Cardiac muscle cell (in vitro differentiated cells and primary cell): ENCODE measurements at regions not wholly inside any gene's neighbourhood (a gene's known extent, or its start where the extent isn't known, plus 50 kb on each side); places are given as distances from the start of the nearest gene placed in this dataset.
"Not testable (repeated sequence)": the region's sequence is repeated elsewhere in the genome, so short reads cannot be mapped to it uniquely, and the experiment has no call there.

Experiments used
- DNase-seq, 2 donors: peaks; one replicate each; pipeline versions ENCODE4 v3.0.0 to v3.0.0-alpha.2; 2010 to 2017; ENCODE audit warnings: low read depth in 1 of 2, low spot score in 1 of 2
- H3K27ac ChIP-seq: fragments of 200-600 bp; sonication (generic); 2 replicates; pipeline ENCODE4 v1.5.1; 2016
- H3K27me3 ChIP-seq: fragments of 200-600 bp; sonication (generic); 2 replicates; pipeline ENCODE4 v1.6.0; 2016; ENCODE audit warnings: control low read depth
- H3K36me3 ChIP-seq: fragments of 200-600 bp; sonication (generic); 2 replicates; pipeline ENCODE4 v1.5.1; 2016; ENCODE audit warnings: control low read depth
- H3K4me1 ChIP-seq: fragments of 200-600 bp; sonication (generic); 2 replicates; pipeline ENCODE4 v1.8.1; 2017; ENCODE audit warnings: low read depth, mild to moderate bottlenecking, mixed run types
- H3K4me3 ChIP-seq: fragments of 200-600 bp; sonication (generic); 2 replicates; pipeline ENCODE4 v1.5.1; 2016; ENCODE audit warnings: mild to moderate bottlenecking
- H3K9me3 ChIP-seq: fragments of 200-600 bp; sonication (generic); 2 replicates; pipeline ENCODE4 v1.5.1; 2017; ENCODE audit warnings: low read depth, mild to moderate bottlenecking, control low read depth
- TF ChIP-seq, protein P1 (sequence below): IDR thresholded peaks from 2 replicates; pipeline ENCODE4 v1.5.1; 2012; ENCODE audit warnings: low read depth, mild to moderate bottlenecking, low read length

DNA sequence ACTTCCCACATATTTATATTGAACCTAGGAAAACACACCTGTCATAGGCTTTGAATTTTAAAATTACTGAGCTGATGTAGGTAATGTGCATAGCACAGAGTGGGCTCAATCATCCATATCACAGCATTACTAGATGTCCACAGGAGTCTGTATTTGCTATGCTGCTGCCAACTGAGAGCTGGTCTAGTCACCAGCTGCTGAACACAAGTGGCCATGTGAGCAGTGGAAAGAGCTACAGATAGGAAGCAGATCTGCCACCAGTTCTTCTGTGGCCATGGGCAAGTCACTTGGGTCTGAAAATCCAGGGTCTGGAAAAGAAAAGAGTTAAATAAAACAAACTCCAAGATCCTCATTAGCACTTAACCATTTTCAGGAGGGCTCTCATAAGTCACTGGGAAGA is 91.8 kb downstream of the APIP start:
- H3K4me3 ChIP-seq = no peak overlapping the region
- no peaks in the 10 kb centered on the region for H3K36me3 ChIP-seq
- H3K27ac ChIP-seq = no peak overlapping the region
- DNase-seq = no peak
- TF ChIP-seq, protein P1, sequence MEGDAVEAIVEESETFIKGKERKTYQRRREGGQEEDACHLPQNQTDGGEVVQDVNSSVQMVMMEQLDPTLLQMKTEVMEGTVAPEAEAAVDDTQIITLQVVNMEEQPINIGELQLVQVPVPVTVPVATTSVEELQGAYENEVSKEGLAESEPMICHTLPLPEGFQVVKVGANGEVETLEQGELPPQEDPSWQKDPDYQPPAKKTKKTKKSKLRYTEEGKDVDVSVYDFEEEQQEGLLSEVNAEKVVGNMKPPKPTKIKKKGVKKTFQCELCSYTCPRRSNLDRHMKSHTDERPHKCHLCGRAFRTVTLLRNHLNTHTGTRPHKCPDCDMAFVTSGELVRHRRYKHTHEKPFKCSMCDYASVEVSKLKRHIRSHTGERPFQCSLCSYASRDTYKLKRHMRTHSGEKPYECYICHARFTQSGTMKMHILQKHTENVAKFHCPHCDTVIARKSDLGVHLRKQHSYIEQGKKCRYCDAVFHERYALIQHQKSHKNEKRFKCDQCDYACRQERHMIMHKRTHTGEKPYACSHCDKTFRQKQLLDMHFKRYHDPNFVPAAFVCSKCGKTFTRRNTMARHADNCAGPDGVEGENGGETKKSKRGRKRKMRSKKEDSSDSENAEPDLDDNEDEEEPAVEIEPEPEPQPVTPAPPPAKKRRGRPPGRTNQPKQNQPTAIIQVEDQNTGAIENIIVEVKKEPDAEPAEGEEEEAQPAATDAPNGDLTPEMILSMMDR = no peak
- no peaks in the 10 kb centered on the region for H3K27me3 ChIP-seq
- H3K9me3 ChIP-seq = no peaks in the 10 kb centered on the region
- no peaks in the 10 kb centered on the region for H3K4me1 ChIP-seq

- Histone ChIP-seq H3K9me3 (no peaks in the 10 kb centered on the region), H3K27me3 (no peaks in the 10 kb centered on the region), H3K27ac (no peak overlapping the region), H3K36me3 (no peaks in the 10 kb centered on the region), H3K4me3 (no peak overlapping the region), H3K4me1 (no peaks in the 10 kb centered on the region)
- DNase-seq = peak in 1 of 2 donors; percentile 19
- TF ChIP-seq, protein P1 = no peak
Observed at GRCh38 chr11:34823639-34824038, 92.5 kb downstream of the APIP start.

- Histone ChIP-seq H3K4me1 (no peaks in the 10 kb centered on the region), H3K4me3 (no peak overlapping the region), H3K27me3 (no peaks in the 10 kb centered on the region), H3K9me3 (no peaks in the 10 kb centered on the region), H3K27ac (no peak overlapping the region), H3K36me3 (no peaks in the 10 kb centered on the region)
- DNase-seq = no peak
- TF ChIP-seq, protein P1 = no peak
Observed at GRCh38 chr11:34823197-34823596, 93.0 kb downstream of the APIP start.

- no peaks in the 10 kb centered on the region for H3K36me3 ChIP-seq
- TF ChIP-seq, protein P1 = no peak
- H3K9me3 ChIP-seq = no peaks in the 10 kb centered on the region
- H3K4me3 ChIP-seq = no peak overlapping the region
- no peaks in the 10 kb centered on the region for H3K4me1 ChIP-seq
- H3K27ac ChIP-seq = no peak overlapping the region
- no peaks in the 10 kb centered on the region for H3K27me3 ChIP-seq
- peak in 1 of 2 donors; percentile 22 for DNase-seq
Observed at GRCh38 chr11:34819740-34820482, 96.3 kb downstream of the APIP start.

- not testable (repeated sequence) for H3K4me3 ChIP-seq, H3K27me3 ChIP-seq, DNase-seq, H3K9me3 ChIP-seq, H3K27ac ChIP-seq, H3K4me1 ChIP-seq, H3K36me3 ChIP-seq
Observed at GRCh38 chr11:34817812-34818211, 98.4 kb downstream of the APIP start.

DNA sequence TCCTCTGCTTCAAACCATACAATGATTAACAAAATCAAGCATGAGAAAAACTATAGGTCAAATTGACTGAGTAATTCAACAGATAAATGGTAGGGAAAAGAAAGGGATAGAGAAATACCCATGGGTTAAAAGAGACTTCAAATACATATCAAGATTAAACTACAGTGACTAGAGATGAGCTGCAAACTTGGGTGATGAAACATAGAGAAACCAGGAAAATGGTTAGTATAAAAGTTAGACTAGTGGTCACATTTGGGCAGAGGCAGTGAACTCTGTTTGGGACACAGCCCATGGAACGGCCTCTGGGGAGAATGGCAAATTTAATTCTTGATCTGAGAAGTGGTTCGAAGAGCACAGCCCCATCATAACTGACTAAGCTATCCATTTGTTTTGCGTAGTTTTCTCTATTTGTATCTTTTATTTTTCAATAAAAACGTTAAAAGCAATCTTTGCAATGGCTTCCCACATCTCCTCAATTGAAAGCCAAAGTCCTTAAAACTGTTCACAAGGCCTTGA is 99.4 kb downstream of the APIP start:
- Histone ChIP-seq H3K36me3 (no peaks in the 10 kb centered on the region), H3K27me3 (no peaks in the 10 kb centered on the region), H3K4me1 (no peaks in the 10 kb centered on the region), H3K4me3 (no peak overlapping the region), H3K27ac (no peak overlapping the region), H3K9me3 (no peaks in the 10 kb centered on the region)
- TF ChIP-seq, protein P1 = no peak
- no peak for DNase-seq
